Right lung (tissue), 2 donors: ENCODE measurements at regions not wholly inside any gene's neighbourhood (a gene's known extent, or its start where the extent isn't known, plus 50 kb on each side); places are given as distances from the start of the nearest gene placed in this dataset.

Experiments
- DNase-seq, 2 donors: peaks; one replicate each; pipeline ENCODE4 v3.0.0-alpha.2; 2013

- DNase-seq: no peak
Measured at GRCh38 chr4:54924891-54925290, 200.5 kb downstream of the KDR start.

- no peak for DNase-seq
Measured at GRCh38 chr4:54915276-54915675, 210.1 kb downstream of the KDR start.

GRCh38 chr4:54914781-54915180 is 210.6 kb downstream of the KDR start:
- DNase-seq: no peak

GRCh38 chr4:54913751-54914526 is 211.5 kb downstream of the KDR start:
- no peak for DNase-seq

- no peak for DNase-seq
Measured at GRCh38 chr4:54912155-54912554, 213.2 kb downstream of the KDR start.

GRCh38 chr4:54909961-54910360 is 215.4 kb downstream of the KDR start:
- DNase-seq: no peak

GRCh38 chr4:54908763-54909162 is 216.6 kb downstream of the KDR start:
- no peak for DNase-seq

- DNase-seq: no peak
Measured at GRCh38 chr4:54904953-54905352, 220.4 kb downstream of the KDR start.

- DNase-seq: no peak
Measured at GRCh38 chr4:54902976-54903375, 222.4 kb downstream of the KDR start.

- DNase-seq: no peak
Measured at GRCh38 chr4:54902271-54902670, 223.1 kb downstream of the KDR start.

- DNase-seq: no peak
Measured at GRCh38 chr4:54901202-54901601, 224.2 kb downstream of the KDR start.

- no peak for DNase-seq
Measured at GRCh38 chr4:54898656-54899340, 226.6 kb downstream of the KDR start.

- DNase-seq: no peak
Measured at GRCh38 chr4:54898056-54898562, 227.3 kb downstream of the KDR start.

- no peak for DNase-seq
Measured at GRCh38 chr4:54897590-54897989, 227.8 kb downstream of the KDR start.

- DNase-seq: no peak
Measured at GRCh38 chr4:54882616-54883015, 224.9 kb downstream of the KIT start.

- DNase-seq: no peak
Measured at GRCh38 chr4:54879576-54879975, 221.8 kb downstream of the KIT start.

GRCh38 chr4:54877006-54877405 is 219.2 kb downstream of the KIT start:
- DNase-seq: no peak

GRCh38 chr4:54872261-54872660 is 214.5 kb downstream of the KIT start:
- no peak for DNase-seq

GRCh38 chr4:54863571-54864255 is 206.0 kb downstream of the KIT start:
- DNase-seq: no peak

GRCh38 chr4:54861201-54861600 is 203.4 kb downstream of the KIT start:
- no peak for DNase-seq

- no peak for DNase-seq
Measured at GRCh38 chr4:54855191-54855854, 197.6 kb downstream of the KIT start.

GRCh38 chr4:54852602-54853001 is 194.8 kb downstream of the KIT start:
- DNase-seq: no peak
